ENCODE measurements at regions not wholly inside any gene's neighbourhood (a gene's known extent, or its start where the extent isn't known, plus 50 kb on each side); places are given as distances from the start of the nearest gene placed in this dataset.

GRCh38 chr14:71314717-71315116 is 407.5 kb downstream of the PCNX1 start:
- Histone ChIP-seq H3K36me3 (ENCODE audit: control insufficient read depth in 2 of 2, extremely low read depth in 1 of 2, insufficient read depth in 2 of 2, low read length in 2 of 2) (no peaks in the 10 kb centered on the region), H3K27me3 (ENCODE audit: control insufficient read depth in 2 of 2, insufficient read depth in 2 of 2, low read length in 2 of 2) (no peaks in the 10 kb centered on the region), H3K4me2 (ENCODE audit: insufficient read depth, low read length) (no peak overlapping the region), H3K9me3 (replicated peaks; ENCODE audit: control insufficient read depth, insufficient read depth, low read length) (no peaks in the 10 kb centered on the region), H3K4me3 (replicated peaks in 1 of 3; ENCODE audit: insufficient read depth in 1 of 3, low read depth in 1 of 3, low read length in 3 of 3) (no peak overlapping the region), H4K20me1 (replicated peaks; ENCODE audit: control insufficient read depth, extremely low read depth, insufficient read depth, low read length) (no peaks in the 10 kb centered on the region), H3K9me1 (replicated peaks; ENCODE audit: control insufficient read depth, extremely low read depth, insufficient read depth, low read length) (no peaks in the 10 kb centered on the region), H3K9ac (replicated peaks; ENCODE audit: extremely low read depth, insufficient read depth, low read length) (no peak overlapping the region), H2AFZ (ENCODE audit: low read depth, low read length) (no peak overlapping the region), H3K79me2 (ENCODE audit: control insufficient read depth, insufficient read depth, low read length) (no peaks in the 10 kb centered on the region), H3K27ac (ENCODE audit: insufficient read depth, low read depth, low read length) (no peak overlapping the region), H3K4me1 (ENCODE audit: control insufficient read depth, extremely low read depth, insufficient read depth, low read length) (no peaks in the 10 kb centered on the region)
- FAIRE-seq (no peak), DNase-seq (ENCODE audit: low read depth, low spot score) (no peak)
- intact Hi-C loops (cut with micrococcal nuclease) (no loop called here), dilution Hi-C loops (cut with MboI; ENCODE audit: extremely low pct_ligation_motif_present, low sequenced_read_pairs) (no loop called here)
- no peak for TF ChIP-seq POLR2AphosphoS5 (IDR thresholded peaks at IDR 0.05; ENCODE audit: insufficient read depth, low read depth, low read length)
- no peak for TF ChIP-seq MYC (IDR thresholded peaks at IDR 0.05; ENCODE audit: low read depth, low read length)
- no peak for TF ChIP-seq POLR2A (IDR thresholded peaks at IDR 0.05; ENCODE audit: low read depth, low read length)
- no peak for TF ChIP-seq GATA2 (IDR thresholded peaks at IDR 0.05; ENCODE audit: insufficient read depth, insufficient read length, low read depth, low read length)
- TF ChIP-seq JUN (IDR thresholded peaks at IDR 0.05; ENCODE audit: borderline replicate concordance, insufficient read depth, insufficient read length, low read depth), result no peak
- ChIA-PET CTCF (no interaction called here), POLR2A (no interaction called here)
- no TSS peak for BruUV-seq (replicated peaks)

GRCh38 chr14:71317385-71318096 is 410.3 kb downstream of the PCNX1 start:
- TF ChIP-seq, protein P1, sequence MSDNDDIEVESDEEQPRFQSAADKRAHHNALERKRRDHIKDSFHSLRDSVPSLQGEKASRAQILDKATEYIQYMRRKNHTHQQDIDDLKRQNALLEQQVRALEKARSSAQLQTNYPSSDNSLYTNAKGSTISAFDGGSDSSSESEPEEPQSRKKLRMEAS (IDR thresholded peaks at IDR 0.05; ENCODE audit: insufficient read depth, insufficient read length), result no peak
- TF ChIP-seq EZH2 (IDR thresholded peaks at IDR 0.05; ENCODE audit: borderline replicate concordance, low read depth, low read length, severe bottlenecking) (no peak), POLR2AphosphoS5 (IDR thresholded peaks at IDR 0.05; ENCODE audit: insufficient read depth, low read depth, low read length) (no peak), MYC (IDR thresholded peaks at IDR 0.05; ENCODE audit: low read depth, low read length) (no peak), FOS (IDR thresholded peaks at IDR 0.05; ENCODE audit: borderline replicate concordance, insufficient read depth, low read length) (no peak), GATA2 (IDR thresholded peaks at IDR 0.05; ENCODE audit: insufficient read depth, insufficient read length, low read depth, low read length) (no peak), JUN (IDR thresholded peaks at IDR 0.05; ENCODE audit: borderline replicate concordance, insufficient read depth, insufficient read length, low read depth) (no peak), POLR2A (IDR thresholded peaks at IDR 0.05; ENCODE audit: low read depth, low read length) (no peak)
- TF ChIP-seq, protein P2, sequence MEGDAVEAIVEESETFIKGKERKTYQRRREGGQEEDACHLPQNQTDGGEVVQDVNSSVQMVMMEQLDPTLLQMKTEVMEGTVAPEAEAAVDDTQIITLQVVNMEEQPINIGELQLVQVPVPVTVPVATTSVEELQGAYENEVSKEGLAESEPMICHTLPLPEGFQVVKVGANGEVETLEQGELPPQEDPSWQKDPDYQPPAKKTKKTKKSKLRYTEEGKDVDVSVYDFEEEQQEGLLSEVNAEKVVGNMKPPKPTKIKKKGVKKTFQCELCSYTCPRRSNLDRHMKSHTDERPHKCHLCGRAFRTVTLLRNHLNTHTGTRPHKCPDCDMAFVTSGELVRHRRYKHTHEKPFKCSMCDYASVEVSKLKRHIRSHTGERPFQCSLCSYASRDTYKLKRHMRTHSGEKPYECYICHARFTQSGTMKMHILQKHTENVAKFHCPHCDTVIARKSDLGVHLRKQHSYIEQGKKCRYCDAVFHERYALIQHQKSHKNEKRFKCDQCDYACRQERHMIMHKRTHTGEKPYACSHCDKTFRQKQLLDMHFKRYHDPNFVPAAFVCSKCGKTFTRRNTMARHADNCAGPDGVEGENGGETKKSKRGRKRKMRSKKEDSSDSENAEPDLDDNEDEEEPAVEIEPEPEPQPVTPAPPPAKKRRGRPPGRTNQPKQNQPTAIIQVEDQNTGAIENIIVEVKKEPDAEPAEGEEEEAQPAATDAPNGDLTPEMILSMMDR (IDR thresholded peaks at IDR 0.05; ENCODE audit: extremely low read depth in 1 of 2, insufficient read depth in 1 of 2, low read depth in 1 of 2, low read length in 2 of 2), result no peak
- BruUV-seq (replicated peaks), result no TSS peak
- no peak for DNase-seq (ENCODE audit: low read depth, low spot score)
- Histone ChIP-seq H3K27me3 (ENCODE audit: control insufficient read depth in 2 of 2, insufficient read depth in 2 of 2, low read length in 2 of 2) (no peaks in the 10 kb centered on the region), H3K4me1 (ENCODE audit: control insufficient read depth, extremely low read depth, insufficient read depth, low read length) (peaks cover 11% of the 10 kb centered on the region), H4K20me1 (replicated peaks; ENCODE audit: control insufficient read depth, extremely low read depth, insufficient read depth, low read length) (peaks cover 2% of the 10 kb centered on the region), H3K79me2 (ENCODE audit: control insufficient read depth, insufficient read depth, low read length) (no peaks in the 10 kb centered on the region), H3K9me3 (replicated peaks; ENCODE audit: control insufficient read depth, insufficient read depth, low read length) (no peaks in the 10 kb centered on the region), H3K4me3 (replicated peaks in 1 of 3; ENCODE audit: insufficient read depth in 1 of 3, low read depth in 1 of 3, low read length in 3 of 3) (no peak overlapping the region), H3K9ac (replicated peaks; ENCODE audit: extremely low read depth, insufficient read depth, low read length) (no peak overlapping the region), H3K9me1 (replicated peaks; ENCODE audit: control insufficient read depth, extremely low read depth, insufficient read depth, low read length) (no peaks in the 10 kb centered on the region), H3K4me2 (ENCODE audit: insufficient read depth, low read length) (no peak overlapping the region), H3K36me3 (ENCODE audit: control insufficient read depth in 2 of 2, extremely low read depth in 1 of 2, insufficient read depth in 2 of 2, low read length in 2 of 2) (no peaks in the 10 kb centered on the region), H2AFZ (ENCODE audit: low read depth, low read length) (no peak overlapping the region), H3K27ac (ENCODE audit: insufficient read depth, low read depth, low read length) (no peak overlapping the region)
- intact Hi-C loops (cut with micrococcal nuclease) (no loop called here), dilution Hi-C loops (cut with MboI; ENCODE audit: extremely low pct_ligation_motif_present, low sequenced_read_pairs) (no loop called here)
- no peak for FAIRE-seq
- POLR2A ChIA-PET, result no interaction called here
- CTCF ChIA-PET, result no interaction called here
